Epithelial cell of proximal tubule (primary cell): ENCODE measurements at regions not wholly inside any gene's neighbourhood (a gene's known extent, or its start where the extent isn't known, plus 50 kb on each side); places are given as distances from the start of the nearest gene placed in this dataset.

Source experiments
- DNase-seq: peaks from one replicate; pipeline ENCODE4 v3.0.0-alpha.2; 2011; ENCODE audit warnings: low read depth
- H3K4me3 ChIP-seq: 2 replicates; pipeline ENCODE4 v1.5.1; 2011; ENCODE audit warnings: low read depth, mild to moderate bottlenecking, low read length
- TF ChIP-seq, protein P1 (sequence below): conservative IDR thresholded peaks from 2 replicates; pipeline ENCODE4 v1.5.1; 2012; ENCODE audit warnings: low read depth, mild to moderate bottlenecking, low read length

- DNase-seq, result no peak
- TF ChIP-seq, protein P1, sequence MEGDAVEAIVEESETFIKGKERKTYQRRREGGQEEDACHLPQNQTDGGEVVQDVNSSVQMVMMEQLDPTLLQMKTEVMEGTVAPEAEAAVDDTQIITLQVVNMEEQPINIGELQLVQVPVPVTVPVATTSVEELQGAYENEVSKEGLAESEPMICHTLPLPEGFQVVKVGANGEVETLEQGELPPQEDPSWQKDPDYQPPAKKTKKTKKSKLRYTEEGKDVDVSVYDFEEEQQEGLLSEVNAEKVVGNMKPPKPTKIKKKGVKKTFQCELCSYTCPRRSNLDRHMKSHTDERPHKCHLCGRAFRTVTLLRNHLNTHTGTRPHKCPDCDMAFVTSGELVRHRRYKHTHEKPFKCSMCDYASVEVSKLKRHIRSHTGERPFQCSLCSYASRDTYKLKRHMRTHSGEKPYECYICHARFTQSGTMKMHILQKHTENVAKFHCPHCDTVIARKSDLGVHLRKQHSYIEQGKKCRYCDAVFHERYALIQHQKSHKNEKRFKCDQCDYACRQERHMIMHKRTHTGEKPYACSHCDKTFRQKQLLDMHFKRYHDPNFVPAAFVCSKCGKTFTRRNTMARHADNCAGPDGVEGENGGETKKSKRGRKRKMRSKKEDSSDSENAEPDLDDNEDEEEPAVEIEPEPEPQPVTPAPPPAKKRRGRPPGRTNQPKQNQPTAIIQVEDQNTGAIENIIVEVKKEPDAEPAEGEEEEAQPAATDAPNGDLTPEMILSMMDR, result no peak
These were observed 59.7 kb upstream of the EED start for GRCh38 chr11:86184728-86185380.

DNA sequence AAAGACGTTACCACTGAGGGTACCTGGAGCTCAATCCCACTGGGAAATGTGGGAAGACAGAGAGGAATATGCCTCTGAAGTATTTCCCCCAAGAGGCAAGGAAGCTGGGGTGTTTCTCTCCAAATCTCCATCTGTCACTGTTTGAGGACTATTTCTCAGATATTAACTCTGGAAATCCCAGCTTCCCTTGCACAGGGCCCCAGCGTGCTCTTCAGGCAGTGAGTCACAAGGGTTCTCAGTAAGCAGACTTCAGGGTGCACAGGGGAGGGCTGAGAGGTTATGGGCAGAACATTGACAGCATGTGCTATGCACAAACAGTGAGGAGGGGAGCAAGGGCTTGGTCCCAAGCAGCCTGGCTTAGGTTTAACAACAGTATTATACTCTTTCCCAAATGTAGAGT lies 60.9 kb upstream of the EED start:
- TF ChIP-seq, protein P1, result no peak
- no peak overlapping the region for H3K4me3 ChIP-seq
- no peak for DNase-seq

More at GRCh38 chr11:86184728-86185380, 59.7 kb upstream of the EED start:
- H3K4me3 ChIP-seq, result no peak overlapping the region

DNA sequence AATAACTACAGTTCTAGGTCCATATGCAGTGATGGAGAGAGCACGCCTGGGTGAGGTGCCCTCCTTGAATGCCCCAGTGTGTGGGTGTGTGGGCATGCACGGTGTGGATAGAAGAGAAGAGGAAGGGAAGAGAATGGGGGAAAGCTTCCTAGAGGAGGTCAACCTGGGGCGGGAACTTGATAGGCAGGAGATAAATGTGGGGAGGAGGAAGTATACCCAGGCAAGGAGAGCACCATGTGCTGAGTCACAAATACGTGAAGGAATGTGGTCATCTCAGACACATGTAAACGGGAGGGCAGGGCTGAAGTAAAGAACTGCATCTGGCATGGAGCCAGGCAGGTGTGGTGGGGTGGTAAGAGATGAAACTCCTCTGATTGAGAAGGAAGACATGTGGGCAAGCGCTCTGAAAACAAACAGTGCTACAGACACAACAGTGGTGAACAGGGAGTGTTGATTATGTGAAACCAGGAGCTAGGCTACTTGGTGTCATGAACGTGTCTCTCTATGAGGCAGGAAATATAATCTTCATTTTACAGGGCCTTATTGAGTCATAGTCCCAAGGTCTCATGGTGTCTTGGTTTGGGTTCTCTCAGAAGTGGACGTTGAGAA lies 61.5 kb upstream of the EED start:
- TF ChIP-seq, protein P1, result no peak
- peak; percentile 25 for DNase-seq
- no peak overlapping the region for H3K4me3 ChIP-seq

DNA sequence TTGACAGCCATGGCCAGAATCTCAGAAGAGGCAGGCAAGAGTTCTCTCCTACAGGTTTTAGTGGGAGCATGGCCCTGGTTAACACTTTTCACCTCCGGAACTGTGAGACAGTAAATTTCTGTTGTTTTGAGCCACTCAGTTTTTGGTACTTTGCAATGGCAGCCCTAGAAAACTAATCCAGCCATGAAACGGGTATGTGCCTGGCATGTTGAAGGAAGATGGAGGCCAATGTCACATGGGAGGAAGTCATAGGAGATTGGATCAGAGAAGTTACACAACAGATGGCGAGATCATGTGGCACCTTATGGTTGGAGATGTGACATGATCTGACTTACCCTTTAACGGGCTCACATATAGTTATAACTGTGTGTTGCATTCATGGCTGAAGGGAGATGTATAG lies 63.2 kb upstream of the EED start:
- TF ChIP-seq, protein P1, result no peak
- DNase-seq, result no peak
- H3K4me3 ChIP-seq, result no peak overlapping the region

DNA sequence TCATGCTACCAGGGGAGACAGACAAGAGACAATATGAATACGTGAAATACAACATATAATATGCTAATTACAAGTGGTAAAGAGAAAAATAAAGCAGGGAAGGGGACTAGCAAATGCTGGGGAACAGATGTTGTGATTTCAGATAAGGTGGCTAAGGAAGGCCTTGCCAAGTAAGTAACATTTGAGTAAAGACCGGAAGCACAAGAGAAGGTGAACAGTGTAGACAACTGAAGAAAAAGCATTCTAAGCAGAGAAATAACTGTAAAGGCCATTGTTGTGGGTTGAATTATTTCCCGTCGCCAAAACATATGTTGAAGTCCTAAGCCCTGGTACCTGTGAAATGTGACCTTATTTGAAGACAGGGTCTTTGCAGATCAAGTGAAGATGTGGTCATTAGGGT lies 63.7 kb upstream of the EED start:
- TF ChIP-seq, protein P1, result no peak
- no peak overlapping the region for H3K4me3 ChIP-seq
- DNase-seq, result no peak

- no peak for DNase-seq
- H3K4me3 ChIP-seq, result no peak overlapping the region
- TF ChIP-seq, protein P1, result no peak
These were observed 64.1 kb upstream of the EED start for GRCh38 chr11:86180423-86180822.

DNA sequence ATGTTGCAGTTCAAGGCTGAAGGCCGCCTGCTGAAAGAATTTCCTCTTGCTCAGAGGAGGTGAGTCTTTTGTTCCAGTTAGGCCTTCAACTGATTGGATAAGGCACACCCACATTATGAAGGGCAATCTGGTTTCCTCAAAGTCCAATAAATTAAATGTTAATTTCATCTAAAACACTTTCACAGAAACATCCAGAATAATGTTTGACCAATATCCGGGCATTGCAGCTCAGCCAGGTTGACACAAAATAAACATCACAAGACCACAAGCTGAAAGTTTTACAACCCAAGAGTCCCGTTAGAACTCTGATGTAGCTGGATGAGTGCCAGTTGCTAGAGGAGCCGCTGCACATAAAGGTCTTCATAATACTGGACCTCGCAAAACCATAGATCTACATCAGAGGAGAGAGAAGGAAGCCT lies 64.9 kb upstream of the EED start:
- TF ChIP-seq, protein P1, result no peak
- no peak for DNase-seq
- H3K4me3 ChIP-seq, result no peak overlapping the region
